MV-4-11 (cell line): ENCODE measurements at regions not wholly inside any gene's neighbourhood (a gene's known extent, or its start where the extent isn't known, plus 50 kb on each side); places are given as distances from the start of the nearest gene placed in this dataset.
"Not testable (repeated sequence)": the region's sequence is repeated elsewhere in the genome, so short reads cannot be mapped to it uniquely, and the experiment has no call there.

ENCODE experiments used
- DNase-seq: peaks from one replicate; lab custom pipeline; 2025; lab: John Stamatoyannopoulos, UW

DNA sequence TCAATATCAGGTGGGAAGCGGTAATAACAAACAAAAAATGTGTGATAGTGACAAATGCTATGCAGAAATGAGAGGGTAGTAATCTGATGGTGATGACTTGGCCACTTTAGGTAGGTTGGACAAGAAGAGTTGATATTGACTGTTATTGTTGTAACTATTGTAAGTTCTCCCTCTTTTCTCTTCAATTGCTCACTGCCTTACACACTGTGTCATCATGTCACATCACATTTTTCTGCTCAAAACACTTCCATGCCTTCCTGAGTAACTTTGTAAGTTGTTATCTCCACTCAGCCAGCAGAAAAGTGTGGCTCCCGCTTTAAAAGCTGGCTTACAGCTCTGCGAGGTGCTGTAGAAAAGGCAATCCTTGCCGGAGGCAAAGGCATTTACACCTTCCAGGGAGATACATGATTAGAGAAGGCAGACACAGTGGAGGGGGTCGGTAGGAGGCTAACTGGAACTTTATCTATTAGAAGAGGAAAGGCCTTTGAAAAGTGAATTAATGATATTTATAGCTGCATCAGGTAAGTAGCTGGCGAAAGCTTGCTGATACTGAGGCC is 85.2 kb upstream of the CLINT1 start:
- no peak for DNase-seq

DNA sequence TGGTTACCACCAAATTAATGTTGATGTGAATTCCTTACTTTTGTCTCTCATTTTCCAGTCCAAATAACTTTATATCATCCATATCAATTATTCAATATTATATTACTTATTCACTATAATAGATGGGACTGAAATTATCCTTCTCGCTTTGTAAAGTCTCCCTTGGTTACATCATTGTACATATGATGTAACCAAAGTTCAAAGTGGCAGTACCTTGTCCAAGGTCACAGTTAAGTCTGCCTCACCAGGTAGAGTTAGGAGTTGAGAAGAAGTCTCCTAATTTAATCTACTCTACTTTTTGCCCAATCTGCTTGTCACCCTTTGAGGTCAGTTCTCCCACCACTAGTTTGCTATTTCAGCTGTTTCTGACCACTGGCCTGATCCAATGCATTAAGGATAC is 83.7 kb upstream of the CLINT1 start:
- DNase-seq, result no peak

GRCh38 chr5:157941616-157942015 is 82.7 kb upstream of the CLINT1 start:
- DNase-seq, result no peak

DNA sequence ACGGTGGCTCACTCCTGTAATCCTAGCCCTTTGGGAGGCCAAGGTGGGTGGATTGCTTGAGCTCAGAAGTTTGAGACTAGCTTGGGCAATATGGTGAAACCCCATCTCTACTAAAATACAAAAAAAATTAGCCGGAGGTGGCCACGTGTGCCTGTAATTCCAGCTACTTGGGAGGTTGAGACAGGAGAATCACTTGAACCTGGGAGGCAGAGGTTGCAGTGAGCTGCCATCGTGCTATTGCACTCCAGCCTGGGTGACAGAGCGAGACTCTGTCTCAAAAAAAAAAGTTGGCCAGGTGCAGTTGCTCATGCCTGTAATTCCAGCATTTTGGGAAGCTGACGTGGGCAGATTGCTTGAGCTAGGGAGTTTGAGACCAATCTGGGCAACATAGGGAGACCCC is 79.2 kb upstream of the CLINT1 start:
- not testable (repeated sequence) for DNase-seq

GRCh38 chr5:157936776-157937501 is 78.0 kb upstream of the CLINT1 start:
- not testable (repeated sequence) for DNase-seq

DNA sequence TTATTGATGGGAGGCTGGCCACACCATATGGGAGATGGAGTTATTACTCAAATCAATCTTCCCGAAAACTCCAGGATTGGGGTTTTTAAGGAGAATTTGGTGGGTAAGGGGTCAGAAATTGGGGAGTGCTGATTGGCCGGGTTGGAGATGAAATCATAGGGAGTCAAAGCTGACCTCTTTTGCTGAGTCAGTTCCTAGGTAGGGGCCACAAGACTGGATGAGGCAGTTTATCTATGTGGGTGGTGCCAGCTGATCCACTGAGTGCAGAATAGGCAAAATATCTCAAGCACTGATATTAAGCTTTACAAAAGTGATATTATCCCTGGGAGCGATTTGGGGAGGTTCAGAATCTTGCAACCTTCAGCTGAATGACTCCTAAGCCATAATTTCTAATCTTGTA is 75.7 kb upstream of the CLINT1 start:
- no peak for DNase-seq

DNA sequence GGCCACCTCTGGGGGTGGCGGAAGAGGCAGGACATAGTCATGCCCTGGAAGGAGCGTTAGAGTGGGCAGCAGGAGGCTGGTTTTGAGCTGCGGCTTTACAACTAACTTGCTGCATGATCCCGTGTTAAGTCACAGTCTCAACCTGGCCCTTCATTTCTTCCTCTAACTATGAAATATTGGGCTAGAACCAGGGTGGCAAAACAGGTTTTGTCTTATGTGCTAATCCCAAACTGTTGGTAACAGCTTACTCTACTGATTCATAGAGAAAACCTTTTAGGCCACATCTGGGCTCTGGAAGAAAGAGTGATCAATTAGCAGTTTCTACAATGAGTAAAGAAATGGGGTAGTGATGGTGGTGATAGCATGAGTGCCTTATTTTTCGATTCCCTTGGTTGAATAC is 74.1 kb upstream of the CLINT1 start:
- DNase-seq, result no peak

DNA sequence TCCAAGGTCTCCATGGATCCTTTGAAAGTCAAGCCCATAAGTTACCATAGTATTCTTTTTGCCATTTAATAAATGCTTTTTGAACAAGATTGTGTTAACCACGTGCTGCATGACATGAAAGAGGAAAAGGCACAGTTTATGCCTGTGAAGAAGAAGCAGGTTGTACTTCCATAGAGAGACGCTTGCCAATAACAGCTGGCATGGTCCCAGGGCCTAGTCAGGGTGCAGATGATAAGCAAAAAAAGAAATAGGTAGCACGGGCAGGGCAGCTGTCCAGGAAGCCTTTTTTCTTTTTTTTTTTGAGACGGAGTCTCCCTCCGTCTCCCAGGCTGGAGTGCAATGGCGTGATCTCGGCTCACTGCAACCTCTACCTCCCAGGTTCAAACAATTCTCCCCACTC is 71.8 kb upstream of the CLINT1 start:
- no peak for DNase-seq

GRCh38 chr5:157926977-157927376 is 68.0 kb upstream of the CLINT1 start:
- DNase-seq, result no peak

- no peak for DNase-seq
Observed at GRCh38 chr5:157925786-157926671, 67.1 kb upstream of the CLINT1 start.

- peak; percentile 25 for DNase-seq
Observed at GRCh38 chr5:157924931-157925729, 66.2 kb upstream of the CLINT1 start.

DNA sequence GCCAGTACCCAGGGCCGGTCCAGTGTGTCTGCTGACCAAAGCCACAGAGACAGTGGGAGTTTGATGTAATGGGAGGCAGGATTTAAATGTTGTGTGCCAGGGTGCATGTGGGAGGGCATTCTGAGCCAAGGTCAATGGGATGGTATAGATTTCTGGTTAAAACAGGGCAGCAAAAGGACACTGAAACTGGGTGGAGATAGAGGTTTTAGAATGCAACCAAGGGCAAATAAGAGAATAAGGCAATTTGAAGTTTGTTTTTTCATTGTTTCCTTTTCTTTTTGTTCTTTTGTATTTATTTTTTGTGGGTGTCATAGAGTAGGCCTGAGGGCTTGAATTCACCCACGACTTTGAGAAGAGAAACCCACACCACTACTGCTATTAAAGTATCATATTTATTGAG is 65.5 kb upstream of the CLINT1 start:
- DNase-seq, result no peak

- no peak for DNase-seq
Observed at GRCh38 chr5:157923765-157924164, 64.8 kb upstream of the CLINT1 start.

DNA sequence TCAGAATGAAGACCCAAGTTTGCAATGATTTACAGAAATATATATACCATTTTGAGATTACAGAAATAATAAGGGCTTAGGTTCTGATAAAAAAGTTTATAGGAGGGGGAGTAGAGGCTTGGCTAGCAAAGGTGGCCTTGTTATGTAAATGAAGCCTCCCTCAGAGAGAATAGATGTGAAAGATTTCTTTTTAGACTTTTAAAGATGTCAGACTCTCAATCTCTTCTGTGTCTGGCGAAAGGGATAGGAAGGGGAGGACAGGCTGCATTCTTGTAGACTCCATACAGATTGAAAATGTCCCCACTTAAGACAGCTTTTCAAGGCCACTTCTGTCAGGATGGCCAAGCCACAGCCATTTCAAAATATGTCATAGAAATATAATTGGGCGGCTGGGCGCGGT is 63.1 kb upstream of the CLINT1 start:
- no peak for DNase-seq

DNA sequence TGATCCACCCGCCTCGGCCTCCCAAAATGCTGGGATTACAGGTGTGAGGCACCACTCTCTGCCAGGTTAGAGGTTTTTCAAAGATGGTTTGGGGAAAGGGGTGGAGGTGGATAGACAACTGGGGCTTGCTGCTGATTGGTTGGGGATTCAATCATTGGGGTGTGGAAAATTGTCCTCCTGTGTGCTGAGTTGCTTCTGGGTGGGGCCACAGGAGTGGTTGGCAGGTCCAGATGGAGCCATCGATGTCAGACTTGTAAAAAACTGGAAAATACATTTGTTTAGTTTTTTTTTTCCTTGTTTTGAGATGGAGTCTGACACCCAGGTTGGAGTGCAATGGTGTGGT is 61.9 kb upstream of the CLINT1 start:
- no peak for DNase-seq

GRCh38 chr5:157918811-157919742 is 60.1 kb upstream of the CLINT1 start:
- DNase-seq, result no peak

DNA sequence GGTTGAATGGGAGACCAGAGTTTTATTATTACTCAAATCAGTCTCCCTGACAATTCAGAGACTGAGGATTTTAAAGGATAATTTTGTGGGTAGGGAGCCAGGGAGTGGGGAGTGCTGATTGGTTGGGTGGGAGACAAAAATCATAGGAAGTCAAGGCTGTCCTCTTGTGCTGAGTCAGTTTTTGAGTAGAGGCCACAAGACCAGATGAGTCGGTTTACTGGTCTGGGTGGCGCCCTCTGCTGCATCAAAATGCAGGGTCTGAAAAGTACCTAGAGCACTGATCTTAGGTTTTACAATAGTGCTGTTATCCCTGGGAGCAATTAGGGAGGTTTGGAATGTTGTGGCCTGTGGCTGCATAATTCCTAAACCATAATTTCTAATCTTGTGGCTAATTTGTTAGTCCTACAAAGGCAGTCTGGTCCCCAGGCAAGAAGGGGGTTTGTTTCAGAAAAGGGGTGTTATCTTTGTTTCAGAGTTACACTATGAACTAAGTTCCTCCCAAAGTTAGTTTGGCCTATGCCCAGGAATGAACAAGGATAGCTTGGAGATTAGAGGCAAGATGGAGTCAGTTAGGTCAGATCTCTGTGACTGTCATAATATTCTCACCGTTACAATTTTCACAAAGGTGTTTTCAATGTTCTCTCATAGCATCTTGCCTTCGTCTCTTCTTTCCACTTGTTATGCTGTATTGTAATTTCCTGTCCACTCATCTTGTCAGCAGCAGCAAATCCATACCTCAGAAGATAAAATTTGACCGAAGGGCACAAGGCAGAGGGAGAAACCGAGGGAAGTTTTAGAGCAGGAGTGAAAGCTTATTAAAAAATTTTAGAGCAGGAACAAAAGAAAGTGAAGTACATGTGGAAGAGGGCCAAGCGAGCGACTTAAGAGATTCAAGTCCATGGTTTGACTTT is 59.2 kb upstream of the CLINT1 start:
- DNase-seq, result peak; percentile 59

DNA sequence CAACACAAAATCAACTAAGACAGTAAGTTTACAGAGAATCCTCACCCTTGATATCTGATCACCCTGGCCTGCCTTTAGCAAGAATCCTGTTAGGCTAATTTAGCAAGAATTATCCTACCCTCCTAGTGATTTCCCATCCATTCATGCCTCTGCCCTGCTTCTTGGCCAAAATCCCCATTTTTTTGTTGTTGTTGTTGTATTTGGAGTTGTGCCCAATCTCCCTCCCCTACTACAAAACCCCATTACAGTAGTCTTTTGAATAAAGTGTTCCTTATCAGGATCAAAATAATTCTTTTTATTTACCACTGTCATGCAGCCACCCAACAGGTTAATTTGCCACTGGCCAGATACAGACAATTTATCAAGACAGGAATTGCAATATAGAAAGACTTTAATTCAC is 58.5 kb upstream of the CLINT1 start:
- DNase-seq, result no peak

- no peak for DNase-seq
Observed at GRCh38 chr5:157915638-157916037, 56.7 kb upstream of the CLINT1 start.

GRCh38 chr5:157914151-157914788 is 55.3 kb upstream of the CLINT1 start:
- DNase-seq, result no peak
